ENCODE measurements at regions not wholly inside any gene's neighbourhood (a gene's known extent, or its start where the extent isn't known, plus 50 kb on each side); places are given as distances from the start of the nearest gene placed in this dataset.

DNA sequence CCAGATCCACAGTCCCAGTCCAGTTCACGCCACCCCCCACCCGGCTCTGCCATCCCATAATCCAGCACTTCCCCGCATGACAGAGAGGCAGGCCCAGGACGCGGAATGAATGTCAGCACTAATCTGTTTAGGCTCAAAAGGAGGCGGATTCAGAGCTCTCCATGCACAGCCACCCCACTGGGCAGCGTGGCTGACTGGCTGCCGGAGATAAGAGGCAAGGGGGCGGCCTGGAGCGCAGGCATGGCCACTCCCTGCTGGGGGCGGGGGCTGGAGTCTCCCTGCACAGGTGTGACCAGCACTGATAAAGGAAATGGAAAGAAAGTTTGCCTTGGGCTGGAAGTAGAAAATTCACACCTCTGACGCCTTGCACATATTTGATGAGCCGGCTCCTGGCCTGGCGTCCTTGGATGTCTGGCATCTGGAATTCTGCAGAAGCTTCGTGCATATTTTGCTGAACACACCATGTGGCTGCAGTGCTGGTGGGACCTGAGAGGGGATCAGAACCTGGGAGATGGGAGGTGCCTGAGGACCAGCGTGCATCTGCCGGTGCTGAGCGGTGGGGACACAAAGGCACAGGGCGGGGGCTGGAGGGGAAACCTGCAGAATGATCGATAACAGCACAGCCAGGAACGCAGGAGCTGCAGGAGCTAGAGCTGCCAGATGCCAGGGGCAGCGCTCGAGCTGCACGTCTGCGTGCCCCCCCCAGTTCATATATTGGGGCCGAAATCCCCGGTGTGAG, 344.4 kb downstream of the CTTN start:
- DNase-seq (ENCODE audit: low spot score), result no peak

DNA sequence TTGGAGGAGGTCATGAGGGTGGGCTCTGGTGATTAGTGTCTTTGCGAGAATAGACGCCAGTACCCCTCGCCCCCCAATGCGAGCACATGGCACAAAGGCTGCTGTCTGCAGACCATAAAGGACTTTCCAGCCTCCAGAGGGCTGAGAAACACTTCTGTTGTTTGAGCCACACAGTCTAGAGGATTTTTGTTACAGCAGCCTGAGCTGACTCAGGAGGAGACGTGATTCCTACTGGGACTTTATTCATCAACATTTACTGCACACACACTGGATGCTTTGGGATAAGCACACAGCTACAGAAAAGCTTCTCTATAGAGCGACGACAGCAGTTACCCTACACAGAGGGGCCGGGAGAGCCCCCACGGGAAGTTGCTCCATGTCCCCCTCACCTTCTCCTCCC, 345.0 kb downstream of the CTTN start:
- no peak for DNase-seq (ENCODE audit: low spot score)

DNA sequence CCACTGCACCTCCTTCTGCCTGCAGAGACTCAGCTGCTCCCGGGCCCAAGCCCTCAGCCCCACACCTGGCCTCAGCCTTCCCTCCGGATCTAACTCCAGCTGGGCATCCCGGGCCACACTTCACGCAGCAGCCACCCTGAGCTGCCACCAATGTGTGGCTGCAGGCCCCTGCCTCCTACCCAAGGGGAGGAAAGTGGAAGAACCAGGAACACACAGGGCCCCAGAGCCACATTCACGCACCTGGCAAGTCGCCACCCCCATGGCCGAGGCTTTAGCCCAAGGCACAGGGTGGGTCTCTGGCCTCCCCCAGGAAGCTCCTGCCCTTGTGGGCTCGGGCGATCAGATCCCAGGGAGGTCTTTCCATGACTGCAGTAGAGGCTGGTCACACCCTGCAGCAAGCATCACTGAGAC, 345.6 kb downstream of the CTTN start:
- no peak for DNase-seq (ENCODE audit: low spot score)

DNA sequence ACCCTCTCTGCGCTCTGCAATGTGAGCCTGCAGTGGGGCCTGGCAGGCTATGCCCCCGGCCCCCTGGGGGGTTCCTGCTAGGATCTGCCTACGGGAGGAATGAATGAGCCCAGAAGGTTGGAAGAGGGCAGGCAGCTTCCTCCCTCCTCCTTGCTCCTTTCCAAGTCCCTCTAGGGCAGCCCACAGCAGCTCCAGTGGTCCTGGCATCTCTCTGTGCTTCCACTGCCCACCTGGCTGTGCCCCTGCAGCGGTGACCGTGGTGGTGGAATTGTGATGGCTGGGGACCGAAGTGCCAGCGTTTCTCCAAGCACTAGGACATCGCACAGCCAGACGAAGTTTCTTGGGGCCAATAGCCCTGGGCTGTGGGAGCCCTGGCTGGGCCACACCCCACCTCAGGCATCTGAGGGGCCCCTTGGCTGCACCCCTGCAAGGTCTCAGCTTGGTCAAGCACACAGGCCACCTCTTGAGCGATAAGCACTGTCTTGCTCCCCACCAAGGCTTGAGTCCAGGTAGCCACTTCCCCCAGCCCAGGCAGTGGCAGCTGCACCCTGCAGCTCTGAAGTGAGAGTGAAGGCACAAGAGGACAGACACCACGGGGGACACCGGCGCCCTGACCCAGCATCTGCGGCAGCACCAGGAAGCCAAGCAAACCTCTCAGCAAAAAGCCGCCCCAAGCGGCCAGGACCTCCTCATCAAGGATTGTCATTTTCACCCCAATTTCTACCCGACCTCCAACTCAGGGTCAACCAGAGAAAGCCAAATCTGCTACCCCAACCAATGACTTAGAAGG, 346.3 kb downstream of the CTTN start:
- DNase-seq (ENCODE audit: low spot score), result no peak

DNA sequence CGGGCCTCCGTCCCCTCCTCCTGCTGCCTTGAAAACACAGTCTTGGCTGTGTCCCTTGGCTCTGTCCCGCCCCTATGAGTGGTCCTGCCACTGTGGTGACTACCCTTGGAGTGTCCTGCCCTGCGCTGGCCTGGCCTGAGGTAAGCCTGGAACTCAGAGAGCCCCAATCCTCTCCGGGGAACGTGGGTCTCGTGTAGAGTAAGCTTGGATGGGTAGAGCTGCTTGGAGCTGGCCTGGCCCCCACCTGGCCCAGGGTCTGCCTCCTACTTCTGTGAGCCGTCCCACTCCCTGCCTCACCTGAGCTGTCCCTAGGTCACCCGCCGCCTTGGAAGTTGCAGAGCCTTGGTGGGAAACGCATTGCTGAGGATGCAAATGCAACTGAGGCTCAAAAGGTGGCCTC, 347.1 kb downstream of the CTTN start:
- DNase-seq (ENCODE audit: low spot score), result no peak

DNA sequence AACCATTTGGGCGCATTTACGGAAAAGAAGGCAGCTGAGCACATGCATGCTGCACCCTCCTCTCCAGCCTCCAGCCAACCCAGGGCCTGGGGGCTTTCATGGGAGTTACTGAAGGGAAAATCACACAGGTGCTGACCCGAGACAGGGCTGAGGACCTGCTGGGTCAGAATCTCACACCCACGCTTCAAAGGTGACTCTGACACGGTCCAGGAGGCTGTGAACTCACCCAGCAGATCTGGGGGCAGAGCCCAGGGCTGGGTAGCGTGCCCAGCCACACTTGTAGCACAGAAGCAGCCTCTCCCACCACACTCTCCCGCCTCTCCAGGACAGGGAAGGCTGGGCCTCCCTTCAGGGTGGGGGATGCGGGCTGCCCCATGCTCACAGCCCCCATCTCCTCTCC, 347.6 kb downstream of the CTTN start:
- DNase-seq (ENCODE audit: low spot score), result no peak

DNA sequence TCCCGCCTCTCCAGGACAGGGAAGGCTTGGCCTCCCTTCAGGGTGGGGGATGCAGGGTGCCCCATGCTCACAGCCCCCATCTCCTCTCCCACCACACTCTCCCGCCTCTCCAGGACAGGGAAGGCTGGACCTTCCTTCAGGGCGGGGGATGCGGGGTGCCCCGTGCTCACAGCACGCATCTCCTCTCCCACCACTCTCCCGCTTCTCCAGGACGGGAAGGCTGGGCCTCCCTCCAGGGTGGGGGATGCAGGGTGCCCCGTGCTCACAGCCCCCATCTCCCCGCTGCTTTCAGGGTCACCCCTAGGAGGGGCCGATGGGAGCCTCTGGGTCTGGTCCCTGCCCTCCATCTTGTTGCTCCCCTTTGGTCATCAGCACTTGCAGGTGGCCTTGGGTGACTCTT, 348.0 kb downstream of the CTTN start:
- no peak for DNase-seq (ENCODE audit: low spot score)

DNA sequence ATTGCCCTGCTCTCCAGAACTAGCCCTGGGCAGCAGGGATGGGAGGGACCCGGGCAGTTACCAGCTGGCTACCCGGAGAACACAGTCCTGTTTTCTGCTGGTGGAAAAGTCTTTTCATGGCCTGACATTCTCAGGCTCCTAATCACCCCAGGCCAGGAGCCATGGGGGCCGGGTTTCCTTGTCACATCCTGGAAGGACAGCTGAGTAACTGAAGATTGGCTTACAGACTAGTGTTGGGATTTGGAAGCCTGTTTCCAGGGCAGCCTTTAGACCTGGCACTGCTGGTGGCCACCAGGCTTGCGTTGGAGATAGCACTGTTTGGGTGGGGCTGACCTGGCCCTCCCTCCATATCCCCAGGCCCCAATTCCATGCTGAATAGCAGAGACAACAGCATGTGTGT, 349.0 kb downstream of the CTTN start:
- DNase-seq (ENCODE audit: low spot score), result no peak

DNA sequence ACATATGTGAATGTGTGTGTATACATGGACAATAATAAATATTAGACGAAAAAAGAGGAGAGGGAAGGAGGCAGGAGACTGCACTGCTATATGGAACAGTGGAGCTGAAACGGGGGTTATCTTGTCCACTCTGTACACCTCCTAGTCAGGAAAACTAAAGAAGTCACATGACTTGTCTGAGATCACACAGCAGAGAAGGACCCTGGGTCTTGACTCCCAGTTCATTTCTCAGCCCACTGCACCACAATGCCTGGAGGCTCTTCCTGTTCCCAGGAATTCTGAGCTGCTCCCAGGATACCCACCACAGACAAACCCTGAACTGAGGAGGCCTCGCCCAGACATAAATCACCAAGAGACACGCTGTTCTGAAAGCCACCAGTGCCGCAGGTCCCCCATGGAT, 349.6 kb downstream of the CTTN start:
- no peak for DNase-seq (ENCODE audit: low spot score)

DNA sequence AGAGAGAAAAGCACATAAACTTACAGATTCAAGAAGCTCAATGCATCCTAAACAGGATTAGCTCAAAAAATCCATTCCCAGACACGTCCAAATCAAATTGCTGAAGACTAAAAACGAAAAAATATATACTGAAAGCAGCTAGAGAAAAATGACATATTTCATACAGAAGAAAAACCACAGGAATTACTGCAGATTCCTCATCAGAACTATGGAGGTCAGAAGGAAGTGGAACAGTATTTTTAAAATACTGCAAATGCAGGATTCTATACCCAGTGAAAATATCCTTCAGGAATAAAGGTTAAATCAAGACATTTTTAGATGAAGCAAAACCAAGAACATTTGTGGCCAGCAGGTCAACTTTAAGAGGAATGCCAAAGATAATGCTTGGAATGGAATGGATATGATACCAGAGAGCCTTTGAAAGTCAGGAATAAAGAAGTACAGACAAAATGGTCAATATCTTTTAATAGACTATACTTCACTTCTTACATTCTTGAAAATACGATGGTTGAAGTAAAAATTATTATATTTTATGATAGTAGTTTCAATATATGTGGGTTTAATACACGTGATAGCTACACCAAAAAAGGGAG, 352.9 kb downstream of the CTTN start:
- DNase-seq (ENCODE audit: low spot score), result no peak

DNA sequence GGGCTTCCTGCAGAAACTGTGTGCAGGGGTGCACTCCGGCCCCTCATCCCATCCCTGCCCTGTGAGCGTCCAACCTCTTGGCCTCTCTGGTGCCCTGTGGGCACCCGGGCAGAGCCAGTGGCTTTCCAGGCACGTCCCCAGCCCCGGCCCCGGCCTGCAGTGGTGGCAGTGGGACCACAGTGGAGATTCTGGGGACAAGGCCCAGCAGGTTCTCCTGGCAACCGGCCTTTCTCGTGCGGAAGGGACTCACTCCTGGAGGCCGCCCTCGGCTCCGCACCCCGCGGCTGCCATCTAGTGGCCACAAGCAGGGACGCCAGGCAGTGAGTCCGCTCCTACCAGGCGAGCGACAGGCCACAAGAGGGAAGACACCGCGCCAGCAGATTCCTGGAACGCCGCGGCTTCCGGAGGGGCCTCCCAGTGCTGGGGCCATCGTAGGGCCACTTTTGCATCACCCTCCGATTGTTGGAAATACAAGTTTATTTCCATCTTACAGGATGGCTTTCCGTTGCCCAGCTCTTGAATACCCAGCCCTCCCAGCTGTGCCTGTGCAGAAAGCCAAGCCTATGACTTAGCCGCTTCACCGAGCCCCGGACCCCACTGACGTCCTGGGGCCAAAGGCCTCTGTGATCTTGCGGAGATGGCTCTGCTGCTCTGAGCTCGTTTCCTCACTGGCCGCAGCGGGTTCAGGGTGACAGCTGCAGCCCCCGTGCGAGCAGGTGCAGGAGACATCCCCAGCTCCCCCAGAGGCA, 357.3 kb downstream of the CTTN start:
- peak; percentile 41 for DNase-seq (ENCODE audit: low spot score)

DNA sequence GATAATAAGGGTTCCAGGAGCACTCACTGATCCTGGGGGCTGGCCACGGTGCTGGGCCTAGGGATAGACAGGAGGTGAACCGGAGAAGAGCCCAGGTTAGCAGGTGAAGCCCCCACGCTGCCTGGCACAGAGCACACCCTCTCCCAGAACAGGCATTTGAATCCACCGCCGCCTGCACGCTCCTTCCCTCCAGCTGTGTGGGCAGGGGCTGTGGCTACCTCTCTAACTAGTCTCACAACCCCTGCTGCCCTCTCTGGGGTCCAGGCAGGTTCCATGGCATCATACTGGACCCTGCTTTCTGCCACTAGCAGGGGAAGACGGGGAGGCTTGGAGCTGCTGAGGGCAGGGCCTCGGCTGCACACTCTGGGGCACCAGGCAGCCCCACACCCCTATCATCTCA, 358.0 kb downstream of the CTTN start:
- DNase-seq (ENCODE audit: low spot score), result no peak

DNA sequence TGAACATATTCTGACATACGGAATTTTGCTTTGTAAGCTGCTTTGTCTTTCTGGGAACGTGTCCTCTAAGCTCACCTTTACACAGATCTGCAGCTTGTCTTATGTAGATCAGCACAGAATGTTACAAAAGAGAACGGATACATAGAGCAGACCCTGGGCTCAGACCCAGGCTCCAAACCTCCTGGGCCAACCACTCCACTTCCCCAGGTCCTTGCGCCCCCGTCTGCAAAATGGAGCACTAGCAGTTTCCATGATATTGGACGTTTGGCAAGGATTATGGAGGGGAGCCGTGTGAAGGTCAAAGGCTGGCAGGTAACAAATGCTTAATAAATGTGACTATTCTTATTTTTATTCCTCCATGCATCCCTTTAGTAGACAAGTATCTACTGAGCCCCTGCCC, 358.4 kb downstream of the CTTN start:
- no peak for DNase-seq (ENCODE audit: low spot score)

DNA sequence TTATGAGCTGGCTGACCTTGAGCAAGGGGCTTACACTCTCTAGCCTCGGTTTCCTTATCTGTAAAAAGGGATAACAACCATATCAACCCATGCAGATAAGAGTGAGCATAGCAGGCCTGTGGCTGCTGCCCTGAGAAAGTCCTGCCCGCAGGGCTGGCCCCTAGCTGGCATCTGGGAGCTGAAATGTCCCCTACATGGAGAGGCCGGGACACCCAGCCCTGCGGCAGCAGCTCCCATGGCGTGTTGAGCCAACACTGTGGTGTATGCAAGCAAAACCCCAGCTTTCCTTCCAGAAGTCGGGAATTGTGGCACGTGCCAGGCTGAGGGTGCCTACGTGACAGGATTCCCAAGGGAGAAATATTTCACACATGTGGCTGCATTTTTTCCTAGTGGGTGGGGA, 358.9 kb downstream of the CTTN start:
- no peak for DNase-seq (ENCODE audit: low spot score)

DNA sequence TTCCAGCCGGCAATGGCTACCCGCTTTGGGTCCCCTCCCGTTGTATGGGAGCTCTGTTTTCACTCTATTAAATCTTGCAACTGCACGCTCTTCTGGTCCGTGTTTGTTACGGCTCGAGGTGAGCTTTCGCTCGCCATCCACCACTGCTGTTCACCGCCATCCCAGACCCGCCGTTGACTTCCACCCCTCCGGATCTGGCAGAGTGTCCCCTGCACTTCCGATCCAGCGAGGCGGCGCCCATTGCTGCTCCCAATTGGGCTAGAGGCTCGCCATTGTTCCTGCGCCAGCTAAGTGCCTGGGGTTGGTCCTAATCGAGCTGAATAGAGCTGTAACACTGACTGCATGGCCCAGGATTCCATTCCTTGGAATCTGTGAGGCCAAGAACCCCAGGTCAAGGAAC, 359.9 kb downstream of the CTTN start:
- no peak for DNase-seq (ENCODE audit: low spot score)

DNA sequence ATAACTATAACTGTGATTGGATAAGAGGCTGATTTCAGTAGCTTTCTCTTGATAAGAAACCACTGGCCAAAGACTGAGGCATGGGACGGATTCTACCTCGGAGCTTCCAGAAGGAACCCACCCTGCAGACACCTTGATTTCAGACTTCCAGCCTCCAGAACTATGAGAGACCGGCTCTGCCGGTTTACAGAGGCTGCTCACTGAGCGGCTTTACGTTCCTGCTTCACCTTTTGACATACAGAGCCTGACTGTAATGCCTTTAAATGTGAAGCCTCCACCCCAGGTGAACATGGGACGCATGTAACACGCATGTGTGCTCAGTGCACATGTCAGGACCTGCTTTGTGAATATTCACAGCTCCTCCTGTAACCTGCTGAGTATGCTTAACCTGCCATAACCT, 361.5 kb downstream of the CTTN start:
- DNase-seq (ENCODE audit: low spot score), result no peak

DNA sequence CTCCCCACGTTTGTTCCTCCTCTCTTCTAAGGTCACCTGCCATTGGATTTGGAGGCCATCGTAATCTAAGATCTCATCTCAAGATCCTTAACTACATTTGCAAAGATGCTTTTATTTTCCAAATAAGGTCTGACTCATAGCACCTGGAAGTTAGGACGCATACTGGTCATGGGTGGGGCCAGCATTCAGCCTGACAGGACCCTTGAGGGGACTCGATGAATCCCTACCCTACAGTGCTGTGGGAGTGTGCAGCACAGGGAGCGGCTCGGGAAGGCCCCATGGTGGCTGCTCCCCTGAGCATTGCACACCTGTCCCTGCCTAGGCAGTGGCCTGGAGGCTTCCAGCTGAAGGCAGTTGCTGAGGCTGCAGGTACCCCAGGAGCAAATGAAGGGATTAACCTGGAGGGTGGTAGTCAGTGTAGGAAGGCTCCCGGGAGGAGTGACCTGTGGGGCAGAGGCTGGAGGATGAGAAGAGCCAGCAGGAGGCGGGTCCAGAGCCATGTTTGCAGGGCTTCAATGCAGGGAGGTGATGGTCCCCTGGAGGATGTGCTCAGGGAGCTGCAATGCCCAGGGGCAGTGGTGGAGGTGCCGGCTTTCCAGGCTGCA, 362.2 kb downstream of the CTTN start:
- DNase-seq (ENCODE audit: low spot score), result no peak

DNA sequence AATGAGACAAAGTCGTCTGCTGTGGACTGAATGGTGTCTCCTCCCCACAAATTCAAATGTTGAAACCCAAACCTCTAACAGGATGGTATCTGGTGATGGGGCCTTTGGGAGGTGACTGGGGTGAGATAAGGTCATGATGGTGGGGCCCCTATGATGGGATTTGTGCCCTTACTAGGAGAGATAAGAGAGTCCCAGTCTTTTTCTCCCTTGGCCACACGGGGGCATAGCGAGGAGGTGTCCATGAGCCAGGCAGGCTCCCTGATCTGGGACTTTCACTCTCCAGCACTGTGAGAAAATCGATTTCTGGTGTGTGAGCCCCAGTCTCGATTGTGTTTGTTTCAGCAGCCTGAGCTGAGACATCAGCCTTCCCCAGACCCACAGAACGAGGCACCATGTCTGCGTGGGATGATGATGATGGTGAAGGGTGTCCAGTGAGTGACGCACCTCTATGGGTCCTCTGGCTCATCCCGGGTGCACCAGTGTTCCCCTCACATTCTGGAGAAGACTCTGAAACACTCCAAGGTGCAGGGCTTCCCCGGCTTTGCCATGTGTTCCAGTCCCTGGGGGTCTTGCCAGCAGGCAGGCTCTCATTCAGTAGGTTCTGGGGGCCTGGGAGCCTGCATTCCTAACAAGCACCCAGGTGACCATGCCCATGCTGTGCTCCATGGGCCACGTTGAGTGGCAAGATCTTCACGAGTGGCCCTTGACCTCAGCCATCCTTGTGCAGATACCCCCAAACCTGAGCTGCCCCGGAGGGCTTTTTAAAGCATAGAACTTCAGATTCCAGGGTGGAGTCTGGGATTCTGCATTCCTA, 363.0 kb downstream of the CTTN start:
- DNase-seq (ENCODE audit: low spot score), result no peak

DNA sequence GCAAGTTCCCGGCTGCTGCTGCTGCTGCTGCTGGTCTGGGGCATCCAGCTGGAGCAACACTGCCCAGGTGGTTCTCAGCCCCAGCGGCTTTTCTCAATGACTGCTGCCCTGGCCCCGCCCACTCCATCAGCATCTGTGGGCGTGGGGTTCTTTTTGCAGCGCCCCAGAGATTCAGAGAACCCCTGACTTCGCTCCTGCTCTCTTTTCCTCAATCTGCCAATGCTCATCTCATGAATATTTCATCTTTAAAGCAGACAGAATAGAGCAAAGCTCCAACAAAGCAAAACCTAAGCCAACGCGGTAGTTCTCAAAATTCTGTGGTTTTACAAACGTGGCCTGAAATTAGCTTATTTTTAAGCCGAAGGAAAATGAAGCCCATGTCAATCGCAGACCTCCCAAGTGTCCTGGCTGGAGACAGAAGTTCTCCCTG, 363.6 kb downstream of the CTTN start:
- no peak for DNase-seq (ENCODE audit: low spot score)

DNA sequence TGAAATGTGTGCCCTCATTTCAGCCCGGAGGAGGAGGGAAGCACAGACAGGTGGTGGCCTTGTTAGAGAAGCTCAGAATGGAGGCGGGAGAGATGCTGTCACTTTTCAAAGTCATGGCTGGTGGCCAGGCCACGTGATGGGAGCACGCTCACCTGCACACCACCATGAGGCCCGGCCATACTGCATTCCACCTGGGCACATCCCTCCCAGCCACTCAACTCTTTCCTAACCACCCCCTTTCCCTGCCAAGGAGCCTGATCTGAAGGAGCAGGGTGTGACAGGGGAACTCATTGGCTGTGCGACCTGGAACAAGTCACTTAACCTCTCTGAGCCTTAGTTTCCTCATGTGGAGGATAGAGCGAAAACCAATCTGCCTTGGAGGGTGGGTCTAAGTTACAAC, 364.5 kb downstream of the CTTN start:
- DNase-seq (ENCODE audit: low spot score), result no peak

DNA sequence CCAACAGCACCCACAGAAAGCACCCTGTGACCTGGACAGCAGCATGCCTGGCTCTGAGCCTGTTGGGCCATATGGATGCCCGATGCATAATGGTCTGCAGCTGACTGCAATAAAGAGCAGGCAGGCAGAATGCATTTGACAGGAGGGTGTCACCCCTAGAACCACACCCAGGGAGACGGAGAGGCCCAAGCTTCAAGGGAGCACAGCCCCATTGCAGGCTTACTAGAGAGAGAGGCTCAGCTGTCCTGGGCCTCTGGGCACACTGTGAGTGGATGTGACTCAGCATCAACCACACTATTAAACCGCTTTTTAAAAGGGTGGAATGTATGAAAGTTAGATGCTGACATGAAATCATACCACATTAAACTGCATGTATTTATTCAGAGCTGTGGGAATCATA, 365.3 kb downstream of the CTTN start:
- no peak for DNase-seq (ENCODE audit: low spot score)

All from CD4-positive, alpha-beta T cell treated with Interleukin-6 at 100 ng/mL for 8 hours (primary cell).